ENCODE measurements at regions not wholly inside any gene's neighbourhood (a gene's known extent, or its start where the extent isn't known, plus 50 kb on each side); places are given as distances from the start of the nearest gene placed in this dataset.

DNA sequence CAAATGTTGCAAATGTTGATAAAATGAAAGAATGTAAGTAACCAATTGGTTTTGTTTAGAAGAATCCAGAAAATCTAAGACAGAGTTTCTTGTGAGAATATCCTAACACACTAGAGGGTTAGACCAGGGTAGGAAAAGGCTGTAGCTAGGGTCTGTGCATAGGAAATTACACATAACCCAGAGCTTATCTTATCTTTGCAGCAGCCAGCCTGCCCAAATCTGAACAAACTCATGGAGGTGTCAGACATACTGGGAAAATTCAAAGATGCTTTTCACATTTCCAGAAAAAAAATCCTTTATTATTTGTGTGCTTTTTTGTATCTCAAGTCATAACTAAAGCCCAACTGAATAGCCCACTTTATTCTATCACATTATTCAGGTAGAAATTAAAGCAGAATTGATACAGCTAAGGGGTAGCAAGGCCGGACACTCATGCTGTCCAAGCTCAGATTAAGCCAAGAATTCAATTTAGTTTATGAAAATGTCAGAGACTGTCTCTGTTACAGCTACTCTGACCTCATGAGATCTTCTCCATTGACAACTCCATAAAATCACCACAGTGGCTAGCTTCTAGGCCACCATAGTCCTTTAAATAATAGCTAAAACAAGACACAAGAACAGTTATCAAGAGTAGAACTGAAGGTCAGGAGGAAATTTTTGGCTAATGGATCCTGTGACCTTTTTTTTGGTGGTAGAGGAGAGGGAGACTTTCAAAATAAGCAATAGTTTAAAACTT is 169.6 kb upstream of the RASSF8 start:
- TF ChIP-seq, protein P1, sequence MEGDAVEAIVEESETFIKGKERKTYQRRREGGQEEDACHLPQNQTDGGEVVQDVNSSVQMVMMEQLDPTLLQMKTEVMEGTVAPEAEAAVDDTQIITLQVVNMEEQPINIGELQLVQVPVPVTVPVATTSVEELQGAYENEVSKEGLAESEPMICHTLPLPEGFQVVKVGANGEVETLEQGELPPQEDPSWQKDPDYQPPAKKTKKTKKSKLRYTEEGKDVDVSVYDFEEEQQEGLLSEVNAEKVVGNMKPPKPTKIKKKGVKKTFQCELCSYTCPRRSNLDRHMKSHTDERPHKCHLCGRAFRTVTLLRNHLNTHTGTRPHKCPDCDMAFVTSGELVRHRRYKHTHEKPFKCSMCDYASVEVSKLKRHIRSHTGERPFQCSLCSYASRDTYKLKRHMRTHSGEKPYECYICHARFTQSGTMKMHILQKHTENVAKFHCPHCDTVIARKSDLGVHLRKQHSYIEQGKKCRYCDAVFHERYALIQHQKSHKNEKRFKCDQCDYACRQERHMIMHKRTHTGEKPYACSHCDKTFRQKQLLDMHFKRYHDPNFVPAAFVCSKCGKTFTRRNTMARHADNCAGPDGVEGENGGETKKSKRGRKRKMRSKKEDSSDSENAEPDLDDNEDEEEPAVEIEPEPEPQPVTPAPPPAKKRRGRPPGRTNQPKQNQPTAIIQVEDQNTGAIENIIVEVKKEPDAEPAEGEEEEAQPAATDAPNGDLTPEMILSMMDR (conservative IDR thresholded peaks at IDR 0.05; ENCODE audit: low read depth, low read length): no peak
- TF ChIP-seq EZH2 (IDR thresholded peaks at IDR 0.05; ENCODE audit: low read length, unreplicated experiment): no peak
